ENCODE measurements at regions not wholly inside any gene's neighbourhood (a gene's known extent, or its start where the extent isn't known, plus 50 kb on each side); places are given as distances from the start of the nearest gene placed in this dataset.

DNA sequence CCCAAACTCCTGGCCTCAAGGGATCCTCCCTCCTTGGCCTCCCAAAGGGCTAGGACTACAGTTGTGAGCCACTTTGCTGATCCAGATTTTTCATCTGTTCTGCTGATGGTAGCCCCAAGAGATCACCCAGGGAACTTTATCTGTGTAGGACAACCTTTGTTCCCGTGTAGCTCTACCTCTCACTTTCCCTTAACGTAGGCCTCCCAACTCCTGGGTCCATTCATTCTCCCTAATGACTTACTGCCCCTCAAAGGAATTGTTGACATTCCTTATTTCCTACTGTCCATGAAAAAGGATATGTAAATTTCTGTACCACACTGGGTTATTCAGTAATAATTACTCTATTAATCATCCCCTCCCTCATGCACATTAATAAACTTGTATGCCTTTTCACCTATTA is 51.0 kb upstream of the PHF24 start:
- intact Hi-C loops (cut with micrococcal nuclease): no loop called here
- Mint-ChIP-seq H3K4me1 (ENCODE audit: low read depth) (no peaks in the 10 kb centered on the region), H3K4me3 (ENCODE audit: low read depth) (no peak overlapping the region), H3K27ac (no peak overlapping the region), H3K36me3 (ENCODE audit: low read depth) (no peaks in the 10 kb centered on the region), H3K9me3 (no peaks in the 10 kb centered on the region), H3K27me3 (ENCODE audit: low read depth) (peaks cover 24% of the 10 kb centered on the region)
- DNase-seq (ENCODE audit: low spot score): no peak

GRCh38 chr9:34899535-34900158 is 58.4 kb upstream of the PHF24 start:
- Mint-ChIP-seq H3K4me3 (ENCODE audit: low read depth) (no peak overlapping the region), H3K36me3 (ENCODE audit: low read depth) (no peaks in the 10 kb centered on the region), H3K27me3 (ENCODE audit: low read depth) (peaks cover 37% of the 10 kb centered on the region), H3K9me3 (no peaks in the 10 kb centered on the region), H3K27ac (no peak overlapping the region), H3K4me1 (ENCODE audit: low read depth) (no peaks in the 10 kb centered on the region)
- peak; percentile 63 for DNase-seq (ENCODE audit: low spot score)
- intact Hi-C loops (cut with micrococcal nuclease): loop anchor here (1.0 to 5.0 kb wide), 4 partner anchors 86 to 578 kb away; partner anchors contain the start of gene PIGO

GRCh38 chr9:34898846-34899245 is 59.2 kb upstream of the PHF24 start:
- Mint-ChIP-seq H3K27ac (no peak overlapping the region), H3K27me3 (ENCODE audit: low read depth) (peaks cover 44% of the 10 kb centered on the region)
- intact Hi-C loops (cut with micrococcal nuclease): loop anchor here (1.0 to 5.0 kb wide), 4 partner anchors 86 to 578 kb away; partner anchors contain the start of gene PIGO

DNA sequence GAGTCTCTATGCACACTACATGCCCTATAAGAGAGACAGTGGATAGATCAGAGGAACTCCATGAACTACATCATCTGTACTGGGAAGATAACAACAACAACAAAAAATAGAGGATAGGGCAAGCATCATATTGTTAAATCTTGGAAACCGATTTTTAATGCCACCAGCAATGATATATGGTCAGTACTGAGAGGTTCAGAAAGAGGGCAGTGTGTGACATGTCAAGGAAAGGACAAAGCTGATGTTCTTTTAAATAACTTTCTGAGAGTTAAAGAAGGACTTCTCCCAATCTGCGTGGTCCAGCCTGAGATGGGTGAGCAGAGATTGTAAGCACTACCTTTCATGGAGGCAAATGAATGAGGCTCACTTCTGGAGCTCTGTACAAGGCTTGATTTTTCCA is 62.0 kb upstream of the PHF24 start:
- no peak overlapping the region for H3K27ac Mint-ChIP-seq
- H3K36me3 Mint-ChIP-seq (ENCODE audit: low read depth): no peaks in the 10 kb centered on the region
- peaks cover 42% of the 10 kb centered on the region for H3K27me3 Mint-ChIP-seq (ENCODE audit: low read depth)
- intact Hi-C loops (cut with micrococcal nuclease): loop anchor here (5.0 kb wide), 1 partner anchor 581 kb away; no protein-coding TSS in a partner anchor
- H3K9me3 Mint-ChIP-seq: no peaks in the 10 kb centered on the region
- H3K4me1 Mint-ChIP-seq (ENCODE audit: low read depth): no peaks in the 10 kb centered on the region
- DNase-seq (ENCODE audit: low spot score): no peak
- H3K4me3 Mint-ChIP-seq (ENCODE audit: low read depth): no peak overlapping the region

More at GRCh38 chr9:34898846-34899245, 59.2 kb upstream of the PHF24 start:
- no peaks in the 10 kb centered on the region for H3K4me1 Mint-ChIP-seq (ENCODE audit: low read depth)
- no peaks in the 10 kb centered on the region for H3K36me3 Mint-ChIP-seq (ENCODE audit: low read depth)
- no peak overlapping the region for H3K4me3 Mint-ChIP-seq (ENCODE audit: low read depth)
- no peaks in the 10 kb centered on the region for H3K9me3 Mint-ChIP-seq
- no peak for DNase-seq (ENCODE audit: low spot score)

- Mint-ChIP-seq H3K4me3 (ENCODE audit: low read depth) (no peak overlapping the region), H3K9me3 (no peaks in the 10 kb centered on the region), H3K36me3 (ENCODE audit: low read depth) (no peaks in the 10 kb centered on the region), H3K27me3 (ENCODE audit: low read depth) (peaks cover 31% of the 10 kb centered on the region), H3K27ac (no peak overlapping the region), H3K4me1 (ENCODE audit: low read depth) (no peaks in the 10 kb centered on the region)
- intact Hi-C loops (cut with micrococcal nuclease): no loop called here
- DNase-seq (ENCODE audit: low spot score): no peak
These were observed 65.2 kb upstream of the PHF24 start for GRCh38 chr9:34892886-34893285.

GRCh38 chr9:34891386-34891785 is 66.7 kb upstream of the PHF24 start:
- DNase-seq (ENCODE audit: low spot score): no peak
- Mint-ChIP-seq H3K4me1 (ENCODE audit: low read depth) (no peaks in the 10 kb centered on the region), H3K4me3 (ENCODE audit: low read depth) (no peak overlapping the region), H3K27ac (no peak overlapping the region), H3K9me3 (no peaks in the 10 kb centered on the region), H3K36me3 (ENCODE audit: low read depth) (no peaks in the 10 kb centered on the region), H3K27me3 (ENCODE audit: low read depth) (peaks cover 24% of the 10 kb centered on the region)
- intact Hi-C loops (cut with micrococcal nuclease): no loop called here

DNA sequence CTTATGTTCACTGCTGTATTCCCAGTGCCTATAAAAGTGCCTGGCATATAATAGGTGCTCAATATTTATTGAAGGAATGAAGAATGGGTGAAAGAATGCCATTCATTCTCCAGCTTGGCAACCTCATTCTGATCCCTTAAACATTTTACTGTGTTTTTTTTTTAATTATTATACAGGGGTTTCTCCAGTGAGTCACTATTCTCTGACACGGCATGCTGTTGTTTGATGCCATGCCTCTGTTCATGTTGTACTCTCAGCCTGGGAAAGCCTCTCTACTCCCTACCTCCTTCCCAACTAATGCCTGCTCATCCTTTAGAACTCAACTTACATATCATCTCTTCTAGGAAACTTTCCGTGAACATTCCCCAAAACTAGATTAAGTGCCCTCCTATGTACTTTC is 70.2 kb upstream of the PHF24 start:
- intact Hi-C loops (cut with micrococcal nuclease): no loop called here
- H3K4me3 Mint-ChIP-seq (ENCODE audit: low read depth): no peak overlapping the region

GRCh38 chr9:34884747-34885189 is 73.3 kb upstream of the PHF24 start:
- intact Hi-C loops (cut with micrococcal nuclease): no loop called here
- DNase-seq (ENCODE audit: low spot score): no peak
- Mint-ChIP-seq H3K9me3 (no peaks in the 10 kb centered on the region), H3K27me3 (ENCODE audit: low read depth) (peaks cover 7% of the 10 kb centered on the region), H3K27ac (no peak overlapping the region), H3K36me3 (ENCODE audit: low read depth) (no peaks in the 10 kb centered on the region), H3K4me1 (ENCODE audit: low read depth) (no peaks in the 10 kb centered on the region), H3K4me3 (ENCODE audit: low read depth) (no peak overlapping the region)

More for the DNA sequence above, 70.2 kb upstream of the PHF24 start:
- no peaks in the 10 kb centered on the region for H3K9me3 Mint-ChIP-seq
- no peak for DNase-seq (ENCODE audit: low spot score)
- no peaks in the 10 kb centered on the region for H3K36me3 Mint-ChIP-seq (ENCODE audit: low read depth)
- H3K27ac Mint-ChIP-seq: no peak overlapping the region
- H3K4me1 Mint-ChIP-seq (ENCODE audit: low read depth): no peaks in the 10 kb centered on the region
- peaks cover 5% of the 10 kb centered on the region for H3K27me3 Mint-ChIP-seq (ENCODE audit: low read depth)

- DNase-seq (ENCODE audit: low spot score): no peak
- H3K4me3 Mint-ChIP-seq (ENCODE audit: low read depth): no peak overlapping the region
- no peaks in the 10 kb centered on the region for H3K9me3 Mint-ChIP-seq
- intact Hi-C loops (cut with micrococcal nuclease): no loop called here
- peaks cover 12% of the 10 kb centered on the region for H3K27me3 Mint-ChIP-seq (ENCODE audit: low read depth)
- H3K27ac Mint-ChIP-seq: no peak overlapping the region
- no peaks in the 10 kb centered on the region for H3K36me3 Mint-ChIP-seq (ENCODE audit: low read depth)
- no peaks in the 10 kb centered on the region for H3K4me1 Mint-ChIP-seq (ENCODE audit: low read depth)
These were observed 82.0 kb upstream of the PHF24 start for GRCh38 chr9:34876096-34876495.

- Mint-ChIP-seq H3K4me1 (ENCODE audit: low read depth) (no peaks in the 10 kb centered on the region), H3K4me3 (ENCODE audit: low read depth) (no peak overlapping the region), H3K9me3 (no peaks in the 10 kb centered on the region), H3K27ac (no peak overlapping the region), H3K36me3 (ENCODE audit: low read depth) (no peaks in the 10 kb centered on the region), H3K27me3 (ENCODE audit: low read depth) (no peaks in the 10 kb centered on the region)
- intact Hi-C loops (cut with micrococcal nuclease): no loop called here
- no peak for DNase-seq (ENCODE audit: low spot score)
These were observed 88.7 kb upstream of the PHF24 start for GRCh38 chr9:34869390-34869789.

DNA sequence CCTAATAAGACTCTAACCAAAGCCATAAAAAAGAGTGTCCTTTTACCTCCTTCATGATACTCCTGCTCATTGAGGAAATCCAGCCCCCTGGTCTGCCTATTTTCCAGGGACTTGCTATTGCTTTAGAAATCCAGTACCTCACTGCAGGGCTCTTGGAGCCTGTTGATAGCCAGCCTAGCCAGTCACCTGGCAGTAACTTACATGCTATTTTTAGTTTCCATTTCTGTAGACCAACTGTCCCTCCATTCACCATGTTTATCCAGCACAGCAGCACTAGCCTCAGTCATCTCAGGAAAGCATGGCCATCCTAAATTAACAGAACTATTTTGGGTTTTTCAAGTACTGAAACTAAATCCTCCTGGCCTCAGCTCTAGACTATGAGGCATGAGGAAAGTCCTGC is 91.5 kb upstream of the PHF24 start:
- H3K27me3 Mint-ChIP-seq (ENCODE audit: low read depth): no peaks in the 10 kb centered on the region
- H3K4me1 Mint-ChIP-seq (ENCODE audit: low read depth): no peaks in the 10 kb centered on the region
- intact Hi-C loops (cut with micrococcal nuclease): no loop called here
- H3K4me3 Mint-ChIP-seq (ENCODE audit: low read depth): no peak overlapping the region
- H3K36me3 Mint-ChIP-seq (ENCODE audit: low read depth): no peaks in the 10 kb centered on the region
- H3K27ac Mint-ChIP-seq: no peak overlapping the region
- peaks cover 7% of the 10 kb centered on the region for H3K9me3 Mint-ChIP-seq
- no peak for DNase-seq (ENCODE audit: low spot score)

- H3K36me3 Mint-ChIP-seq (ENCODE audit: low read depth): no peaks in the 10 kb centered on the region
- no peaks in the 10 kb centered on the region for H3K4me1 Mint-ChIP-seq (ENCODE audit: low read depth)
- H3K9me3 Mint-ChIP-seq: peaks cover 7% of the 10 kb centered on the region
- DNase-seq (ENCODE audit: low spot score): no peak
- H3K27me3 Mint-ChIP-seq (ENCODE audit: low read depth): peaks cover 8% of the 10 kb centered on the region
- H3K4me3 Mint-ChIP-seq (ENCODE audit: low read depth): no peak overlapping the region
- H3K27ac Mint-ChIP-seq: no peak overlapping the region
- intact Hi-C loops (cut with micrococcal nuclease): no loop called here
These were observed 94.7 kb upstream of the PHF24 start for GRCh38 chr9:34863426-34863825.

GRCh38 chr9:34862836-34863235 is 95.2 kb upstream of the PHF24 start:
- H3K36me3 Mint-ChIP-seq (ENCODE audit: low read depth): no peaks in the 10 kb centered on the region
- H3K27ac Mint-ChIP-seq: no peak overlapping the region
- no peaks in the 10 kb centered on the region for H3K4me1 Mint-ChIP-seq (ENCODE audit: low read depth)
- H3K9me3 Mint-ChIP-seq: peaks cover 7% of the 10 kb centered on the region
- H3K4me3 Mint-ChIP-seq (ENCODE audit: low read depth): no peak overlapping the region
- peaks cover 8% of the 10 kb centered on the region for H3K27me3 Mint-ChIP-seq (ENCODE audit: low read depth)
- DNase-seq (ENCODE audit: low spot score): no peak
- intact Hi-C loops (cut with micrococcal nuclease): no loop called here

GRCh38 chr9:34862043-34862442 is 96.0 kb upstream of the PHF24 start:
- Mint-ChIP-seq H3K4me3 (ENCODE audit: low read depth) (no peak overlapping the region), H3K27me3 (ENCODE audit: low read depth) (peaks cover 8% of the 10 kb centered on the region), H3K4me1 (ENCODE audit: low read depth) (no peaks in the 10 kb centered on the region), H3K36me3 (ENCODE audit: low read depth) (no peaks in the 10 kb centered on the region), H3K27ac (no peak overlapping the region), H3K9me3 (peaks cover 7% of the 10 kb centered on the region)
- DNase-seq (ENCODE audit: low spot score): no peak
- intact Hi-C loops (cut with micrococcal nuclease): no loop called here

Measured in activated T-helper 2 cell treated with anti-CD3 and anti-CD28 coated beads, Interferon-gamma antibody, Interleukin-2, Interleukin-4, amounts not matched to agents 10 μg/mL and 5 μg/mL and 100 μg/mL, durations not matched to agents 14 hours and 24 hours and 36 hours (primary cell).